Neural cell (in vitro differentiated cells): ENCODE measurements at regions not wholly inside any gene's neighbourhood (a gene's known extent, or its start where the extent isn't known, plus 50 kb on each side); places are given as distances from the start of the nearest gene placed in this dataset.

Source experiments
- H2AFZ ChIP-seq: fragments of 200-600, 300-800 bp; sonication (generic), shearing (Covaris generic); 2 replicates; pipeline ENCODE4 v1.6.0; 2014; ENCODE audit warnings: low read depth, mild to moderate bottlenecking, antibody characterized with exemption, low read length, moderate library complexity
- H3F3A ChIP-seq: fragments of 200-600 bp; shearing (Covaris generic); 2 replicates; pipeline ENCODE4 v1.6.1; 2016; ENCODE audit warnings: mild to moderate bottlenecking, moderate library complexity, mixed read lengths, antibody characterized with exemption, low read length; ENCODE audit not compliant: insufficient read depth, poor library complexity, severe bottlenecking
- H3K27ac ChIP-seq: fragments of 200-600, 300-800 bp; sonication (generic), shearing (Covaris generic); 2 replicates; pipeline ENCODE4 v1.5.1; 2014; ENCODE audit warnings: mild to moderate bottlenecking, low read length, moderate library complexity
- H3K27me3 ChIP-seq: fragments of 300-800, 200-600 bp; sonication (generic), shearing (Covaris generic); 2 replicates; pipeline ENCODE4 v1.6.0; 2014; ENCODE audit warnings: mild to moderate bottlenecking, low read depth, low read length, moderate library complexity; ENCODE audit not compliant: insufficient read depth
- H3K36me3 ChIP-seq: fragments of 300-800, 200-600 bp; sonication (generic), shearing (Covaris generic); 2 replicates; pipeline ENCODE4 v1.5.1; 2014; ENCODE audit warnings: mild to moderate bottlenecking, antibody characterized with exemption, low read length, moderate library complexity; ENCODE audit not compliant: insufficient read depth
- H3K4me2 ChIP-seq: fragments of 300-800, 200-600 bp; sonication (generic), shearing (Covaris generic); 2 replicates; pipeline ENCODE4 v1.6.0; 2014; ENCODE audit warnings: mild to moderate bottlenecking, low read length
- H3K4me3 ChIP-seq: fragments of 300-800, 200-600 bp; sonication (generic), shearing (Covaris generic); 2 replicates; pipeline ENCODE4 v1.5.1; 2014; ENCODE audit warnings: mild to moderate bottlenecking, low read length, moderate library complexity
- H3K79me2 ChIP-seq: fragments of 200-600 bp; shearing (Covaris generic); replicated peaks from 2 replicates; pipeline ENCODE4 v1.6.0; 2014; ENCODE audit warnings: mild to moderate bottlenecking, low read length, moderate library complexity; ENCODE audit not compliant: insufficient read depth
- H3K9ac ChIP-seq: fragments of 300-800, 200-600 bp; sonication (generic), shearing (Covaris generic); 2 replicates; pipeline ENCODE4 v1.6.1; 2016; ENCODE audit warnings: mild to moderate bottlenecking, low read length, mixed read lengths
- H3K9me2 ChIP-seq: fragments of 200-600 bp; shearing (Covaris generic); 2 replicates; pipeline ENCODE4 v1.6.1; 2016; ENCODE audit warnings: mild to moderate bottlenecking, low read length, mixed read lengths; ENCODE audit not compliant: insufficient read depth
- H3K9me3 ChIP-seq: fragments of 200-600, 300-800 bp; sonication (generic), shearing (Covaris generic); 2 replicates; pipeline ENCODE4 v1.6.1; 2016; ENCODE audit warnings: mild to moderate bottlenecking, mixed run types, low read length, moderate library complexity, mixed read lengths
- H4K20me1 ChIP-seq: fragments of 200-600 bp; shearing (Covaris generic); 2 replicates; pipeline ENCODE4 v1.6.1; 2016; ENCODE audit warnings: mild to moderate bottlenecking, mixed run types; ENCODE audit not compliant: insufficient read depth
- EP300 ChIP-seq: fragments of 450-650 bp; conservative IDR thresholded peaks from 2 replicates; pipeline ENCODE4 v1.6.1; 2014; ENCODE audit warnings: antibody characterized with exemption, mild to moderate bottlenecking, moderate library complexity; ENCODE audit not compliant: poor library complexity, severe bottlenecking
- EZH2 ChIP-seq: fragments of 200-600, 300-800 bp; shearing (Covaris generic), sonication (generic); IDR thresholded peaks from 2 replicates; pipeline ENCODE4 v1.6.1; 2014; ENCODE audit warnings: antibody characterized with exemption, low read length, borderline replicate concordance, mild to moderate bottlenecking; ENCODE audit not compliant: insufficient read depth, poor library complexity, severe bottlenecking
- MXI1 ChIP-seq: fragments of 450-650 bp; conservative IDR thresholded peaks from 2 replicates; pipeline ENCODE4 v1.6.1; 2014; ENCODE audit warnings: antibody characterized with exemption, mild to moderate bottlenecking; ENCODE audit not compliant: poor library complexity, severe bottlenecking
- POLR2AphosphoS5 ChIP-seq: IDR thresholded peaks from 2 replicates; pipeline ENCODE4 v1.6.1; 2012
- RAD21 ChIP-seq: fragments of 450-650 bp; conservative IDR thresholded peaks from 2 replicates; pipeline ENCODE4 v1.6.1; 2014; ENCODE audit warnings: antibody characterized with exemption, mild to moderate bottlenecking, moderate library complexity
- SMC3 ChIP-seq: fragments of 450-650 bp; conservative IDR thresholded peaks from 2 replicates; pipeline ENCODE4 v1.6.1; 2014; ENCODE audit warnings: antibody characterized with exemption, mild to moderate bottlenecking, moderate library complexity; ENCODE audit not compliant: poor library complexity
- TAF1 ChIP-seq: IDR thresholded peaks from 2 replicates; pipeline ENCODE4 v1.6.1; 2012; ENCODE audit warnings: low read depth
- TF ChIP-seq, protein P1 (sequence below): IDR thresholded peaks from 2 replicates; pipeline ENCODE4 v1.6.1; 2012; ENCODE audit warnings: borderline replicate concordance
- TF ChIP-seq, protein P2 (sequence below): fragments of 450-650 bp; IDR thresholded peaks from 2 replicates; pipeline ENCODE4 v1.5.1; 2014; ENCODE audit warnings: antibody characterized with exemption, mild to moderate bottlenecking, moderate library complexity; ENCODE audit not compliant: poor library complexity, severe bottlenecking

- H3K27me3 ChIP-seq: peaks cover 3% of the 10 kb centered on the region
- H2AFZ ChIP-seq: no peak overlapping the region
- no peaks in the 10 kb centered on the region for H4K20me1 ChIP-seq
- no peaks in the 10 kb centered on the region for H3K9me2 ChIP-seq
- TF ChIP-seq EP300 (no peak), TAF1 (no peak), MXI1 (no peak), RAD21 (no peak), SMC3 (no peak), POLR2AphosphoS5 (no peak), EZH2 (no peak)
- TF ChIP-seq, protein P1, sequence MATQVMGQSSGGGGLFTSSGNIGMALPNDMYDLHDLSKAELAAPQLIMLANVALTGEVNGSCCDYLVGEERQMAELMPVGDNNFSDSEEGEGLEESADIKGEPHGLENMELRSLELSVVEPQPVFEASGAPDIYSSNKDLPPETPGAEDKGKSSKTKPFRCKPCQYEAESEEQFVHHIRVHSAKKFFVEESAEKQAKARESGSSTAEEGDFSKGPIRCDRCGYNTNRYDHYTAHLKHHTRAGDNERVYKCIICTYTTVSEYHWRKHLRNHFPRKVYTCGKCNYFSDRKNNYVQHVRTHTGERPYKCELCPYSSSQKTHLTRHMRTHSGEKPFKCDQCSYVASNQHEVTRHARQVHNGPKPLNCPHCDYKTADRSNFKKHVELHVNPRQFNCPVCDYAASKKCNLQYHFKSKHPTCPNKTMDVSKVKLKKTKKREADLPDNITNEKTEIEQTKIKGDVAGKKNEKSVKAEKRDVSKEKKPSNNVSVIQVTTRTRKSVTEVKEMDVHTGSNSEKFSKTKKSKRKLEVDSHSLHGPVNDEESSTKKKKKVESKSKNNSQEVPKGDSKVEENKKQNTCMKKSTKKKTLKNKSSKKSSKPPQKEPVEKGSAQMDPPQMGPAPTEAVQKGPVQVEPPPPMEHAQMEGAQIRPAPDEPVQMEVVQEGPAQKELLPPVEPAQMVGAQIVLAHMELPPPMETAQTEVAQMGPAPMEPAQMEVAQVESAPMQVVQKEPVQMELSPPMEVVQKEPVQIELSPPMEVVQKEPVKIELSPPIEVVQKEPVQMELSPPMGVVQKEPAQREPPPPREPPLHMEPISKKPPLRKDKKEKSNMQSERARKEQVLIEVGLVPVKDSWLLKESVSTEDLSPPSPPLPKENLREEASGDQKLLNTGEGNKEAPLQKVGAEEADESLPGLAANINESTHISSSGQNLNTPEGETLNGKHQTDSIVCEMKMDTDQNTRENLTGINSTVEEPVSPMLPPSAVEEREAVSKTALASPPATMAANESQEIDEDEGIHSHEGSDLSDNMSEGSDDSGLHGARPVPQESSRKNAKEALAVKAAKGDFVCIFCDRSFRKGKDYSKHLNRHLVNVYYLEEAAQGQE: no peak
- TF ChIP-seq, protein P2, sequence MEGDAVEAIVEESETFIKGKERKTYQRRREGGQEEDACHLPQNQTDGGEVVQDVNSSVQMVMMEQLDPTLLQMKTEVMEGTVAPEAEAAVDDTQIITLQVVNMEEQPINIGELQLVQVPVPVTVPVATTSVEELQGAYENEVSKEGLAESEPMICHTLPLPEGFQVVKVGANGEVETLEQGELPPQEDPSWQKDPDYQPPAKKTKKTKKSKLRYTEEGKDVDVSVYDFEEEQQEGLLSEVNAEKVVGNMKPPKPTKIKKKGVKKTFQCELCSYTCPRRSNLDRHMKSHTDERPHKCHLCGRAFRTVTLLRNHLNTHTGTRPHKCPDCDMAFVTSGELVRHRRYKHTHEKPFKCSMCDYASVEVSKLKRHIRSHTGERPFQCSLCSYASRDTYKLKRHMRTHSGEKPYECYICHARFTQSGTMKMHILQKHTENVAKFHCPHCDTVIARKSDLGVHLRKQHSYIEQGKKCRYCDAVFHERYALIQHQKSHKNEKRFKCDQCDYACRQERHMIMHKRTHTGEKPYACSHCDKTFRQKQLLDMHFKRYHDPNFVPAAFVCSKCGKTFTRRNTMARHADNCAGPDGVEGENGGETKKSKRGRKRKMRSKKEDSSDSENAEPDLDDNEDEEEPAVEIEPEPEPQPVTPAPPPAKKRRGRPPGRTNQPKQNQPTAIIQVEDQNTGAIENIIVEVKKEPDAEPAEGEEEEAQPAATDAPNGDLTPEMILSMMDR: no peak
- no peak overlapping the region for H3K4me2 ChIP-seq
- no peaks in the 10 kb centered on the region for H3F3A ChIP-seq
- H3K79me2 ChIP-seq: no peaks in the 10 kb centered on the region
- no peaks in the 10 kb centered on the region for H3K36me3 ChIP-seq
- no peak overlapping the region for H3K27ac ChIP-seq
- H3K9ac ChIP-seq: no peak overlapping the region
- no peak overlapping the region for H3K4me3 ChIP-seq
- no peaks in the 10 kb centered on the region for H3K9me3 ChIP-seq
Measured at GRCh38 chr5:174412941-174413340, 311.4 kb upstream of the MSX2 start.

- Histone ChIP-seq H3F3A (no peaks in the 10 kb centered on the region), H3K4me2 (no peak overlapping the region), H3K9ac (no peak overlapping the region), H3K9me2 (no peaks in the 10 kb centered on the region), H3K27ac (no peak overlapping the region), H3K27me3 (peaks cover 5% of the 10 kb centered on the region), H3K36me3 (no peaks in the 10 kb centered on the region), H2AFZ (no peak overlapping the region), H3K9me3 (no peaks in the 10 kb centered on the region), H4K20me1 (no peaks in the 10 kb centered on the region), H3K4me3 (no peak overlapping the region), H3K79me2 (no peaks in the 10 kb centered on the region)
- TF ChIP-seq, protein P2: no peak
- TF ChIP-seq RAD21 (no peak), POLR2AphosphoS5 (no peak), SMC3 (no peak), EP300 (no peak), MXI1 (no peak), TAF1 (no peak), EZH2 (no peak)
- TF ChIP-seq, protein P1: no peak
Measured at GRCh38 chr5:174413567-174414314, 310.6 kb upstream of the MSX2 start.
